Activated T-cell treated with anti-CD3 and anti-CD28 coated beads for 4 hours (primary cell): ENCODE measurements at regions not wholly inside any gene's neighbourhood (a gene's known extent, or its start where the extent isn't known, plus 50 kb on each side); places are given as distances from the start of the nearest gene placed in this dataset.
"Not testable (repeated sequence)": the region's sequence is repeated elsewhere in the genome, so short reads cannot be mapped to it uniquely, and the experiment has no call there.

Source experiments
- DNase-seq: peaks from one replicate; pipeline ENCODE4 v3.0.0-alpha.2; 2020

GRCh38 chr1:120557605-120558302, 142.9 kb downstream of the NBPF8 start:
- not testable (repeated sequence) for DNase-seq

GRCh38 chr1:120558303-120559060, 143.6 kb downstream of the NBPF8 start:
- not testable (repeated sequence) for DNase-seq

GRCh38 chr1:120561767-120562166, 146.9 kb downstream of the NBPF8 start:
- not testable (repeated sequence) for DNase-seq

GRCh38 chr1:120565396-120565795, 150.6 kb downstream of the NBPF8 start:
- not testable (repeated sequence) for DNase-seq

GRCh38 chr1:120567620-120568019, 152.8 kb downstream of the NBPF8 start:
- not testable (repeated sequence) for DNase-seq

- not testable (repeated sequence) for DNase-seq
These were observed 148.5 kb upstream of the NBPF26 start for GRCh38 chr1:120575201-120575600.

GRCh38 chr1:120582135-120582534, 141.6 kb upstream of the NBPF26 start:
- not testable (repeated sequence) for DNase-seq

DNA sequence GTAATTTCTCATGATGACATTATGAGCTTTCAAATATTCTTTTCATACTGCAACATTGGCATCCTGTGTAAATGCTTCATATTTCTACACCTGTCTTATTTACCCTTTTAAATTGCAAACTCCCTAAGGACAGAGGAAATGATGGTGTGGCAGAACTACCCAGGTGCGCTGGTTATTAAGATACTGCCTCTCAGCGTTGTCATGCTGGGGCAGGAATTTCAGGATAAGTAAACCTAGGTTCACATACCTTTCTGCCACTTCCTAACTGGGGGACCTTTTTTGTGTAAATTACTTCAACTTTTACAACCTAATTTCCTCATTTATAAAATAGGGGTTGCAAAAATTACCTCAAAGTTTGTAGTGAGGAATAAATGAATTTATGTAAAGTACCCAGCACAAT, 137.7 kb upstream of the NBPF26 start:
- not testable (repeated sequence) for DNase-seq

GRCh38 chr1:120588811-120589210, 134.9 kb upstream of the NBPF26 start:
- DNase-seq, result not testable (repeated sequence)

GRCh38 chr1:120591774-120592173, 132.0 kb upstream of the NBPF26 start:
- not testable (repeated sequence) for DNase-seq

GRCh38 chr1:120592943-120593342, 130.8 kb upstream of the NBPF26 start:
- not testable (repeated sequence) for DNase-seq

DNA sequence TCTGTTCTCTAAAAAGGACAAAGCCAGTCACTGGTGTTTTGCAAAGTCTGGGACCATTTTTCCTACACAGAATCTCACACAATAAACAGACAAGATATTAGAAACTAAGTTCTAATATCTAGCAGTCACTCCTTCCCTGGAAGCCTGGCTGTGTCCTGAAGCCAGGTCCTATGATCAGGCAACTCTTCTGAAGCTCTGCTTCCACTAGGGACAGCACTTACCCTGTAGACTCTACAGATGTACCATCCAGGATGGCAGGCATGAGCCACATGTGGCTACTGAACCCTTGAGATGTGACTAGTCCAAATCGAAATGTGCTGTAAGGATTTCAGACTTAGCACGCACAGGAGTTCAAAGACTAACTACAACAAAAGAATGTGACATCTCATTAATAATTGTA, 130.1 kb upstream of the NBPF26 start:
- not testable (repeated sequence) for DNase-seq

DNA sequence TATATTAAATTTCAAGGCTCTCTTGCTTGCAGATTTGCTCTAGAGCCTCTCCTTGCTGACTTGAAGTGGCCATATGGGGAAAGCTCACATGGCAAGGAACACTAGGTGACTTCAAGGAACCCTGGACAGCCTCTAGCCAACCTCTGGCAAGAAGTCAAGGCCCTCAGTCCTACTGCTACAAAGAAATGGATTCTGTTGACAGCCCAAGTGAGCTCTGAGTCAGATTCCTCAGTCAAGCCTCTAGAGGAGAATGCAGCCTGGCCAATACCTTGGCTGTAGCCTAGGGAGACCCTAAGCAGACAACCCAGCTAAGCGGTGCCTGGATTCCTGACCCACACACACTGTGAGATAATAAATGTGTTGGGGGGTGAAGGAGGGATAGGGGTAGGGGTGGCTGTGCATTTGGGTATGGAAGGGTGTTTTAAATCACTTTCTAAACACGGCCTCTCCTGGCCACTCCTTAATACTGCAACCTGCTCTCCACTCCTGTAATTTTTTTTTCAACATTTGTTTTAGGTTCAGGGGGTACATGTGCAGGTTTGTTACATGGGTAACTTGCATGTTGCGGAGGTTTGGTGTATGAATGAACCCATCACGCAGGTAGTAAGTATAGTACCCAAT, 125.3 kb upstream of the NBPF26 start:
- DNase-seq, result not testable (repeated sequence)

DNA sequence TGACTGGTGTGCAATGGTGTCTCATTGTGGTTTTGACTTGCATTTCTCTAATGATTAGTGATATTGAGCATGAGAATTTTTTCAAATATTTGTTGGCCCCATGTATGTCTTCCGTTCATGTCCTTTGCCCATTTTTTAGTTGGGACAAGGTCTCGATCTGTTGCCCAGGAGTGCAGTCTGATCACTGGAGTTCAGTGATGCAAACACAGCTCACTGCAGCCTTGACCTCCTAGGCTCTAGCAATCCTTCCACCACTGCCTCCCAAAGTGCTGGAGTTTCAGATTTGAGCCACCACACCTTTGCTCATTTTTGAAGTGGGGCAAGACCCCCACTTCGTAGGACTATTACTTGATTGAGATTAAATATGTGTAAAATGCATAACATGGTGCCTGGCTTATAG, 124.2 kb upstream of the NBPF26 start:
- not testable (repeated sequence) for DNase-seq

GRCh38 chr1:120600442-120601041, 123.2 kb upstream of the NBPF26 start:
- not testable (repeated sequence) for DNase-seq

GRCh38 chr1:120607882-120608281, 115.9 kb upstream of the NBPF26 start:
- not testable (repeated sequence) for DNase-seq

GRCh38 chr1:120608314-120609014, 115.3 kb upstream of the NBPF26 start:
- DNase-seq, result not testable (repeated sequence)

DNA sequence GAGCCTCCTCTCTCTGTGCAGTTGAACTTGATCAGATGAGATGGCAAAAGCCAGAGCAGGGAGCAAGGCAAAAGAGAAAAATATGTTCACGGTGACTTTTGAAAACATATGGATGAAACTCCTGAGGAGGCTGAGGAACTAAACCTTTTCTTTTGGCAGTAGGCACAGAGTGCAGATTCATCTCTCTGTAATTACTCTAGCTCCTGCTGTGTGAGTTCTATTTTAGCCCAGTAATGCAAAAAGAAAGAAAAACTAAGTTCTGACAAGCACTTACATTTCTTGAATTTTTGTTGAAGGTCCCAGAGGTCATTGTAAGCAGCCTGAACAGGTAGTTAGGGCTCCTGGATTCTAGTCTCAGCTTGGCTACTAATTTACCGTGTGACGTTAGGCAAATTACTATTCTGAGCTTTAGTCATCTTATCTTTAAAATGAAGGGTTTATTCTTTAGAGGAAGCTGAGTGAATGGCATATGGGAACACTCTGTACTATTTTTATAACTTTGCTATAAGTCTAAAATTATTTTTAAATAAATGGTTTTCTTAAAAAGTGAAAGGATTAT, 114.7 kb upstream of the NBPF26 start:
- not testable (repeated sequence) for DNase-seq

DNA sequence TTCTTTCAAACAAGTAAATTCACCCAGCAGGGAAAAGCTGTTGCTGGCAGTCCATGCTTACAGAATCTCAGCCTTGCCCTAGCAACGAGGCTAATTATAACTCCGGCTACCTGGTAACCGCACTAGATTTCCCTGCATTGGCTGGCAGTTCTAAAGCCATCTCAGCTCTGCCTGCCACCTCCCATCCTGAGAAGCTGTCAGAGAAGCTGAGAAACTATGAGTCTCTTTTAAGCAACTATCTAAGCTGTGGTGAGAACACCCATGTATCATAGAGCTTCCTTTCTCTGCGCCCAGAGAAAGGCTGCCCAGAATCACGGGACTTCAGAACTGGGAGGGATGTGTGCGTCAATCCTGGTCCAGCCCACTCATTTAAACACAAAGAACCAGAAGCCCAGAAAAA, 113.9 kb upstream of the NBPF26 start:
- DNase-seq, result not testable (repeated sequence)

- not testable (repeated sequence) for DNase-seq
These were observed 108.7 kb upstream of the NBPF26 start for GRCh38 chr1:120614931-120615639.

DNA sequence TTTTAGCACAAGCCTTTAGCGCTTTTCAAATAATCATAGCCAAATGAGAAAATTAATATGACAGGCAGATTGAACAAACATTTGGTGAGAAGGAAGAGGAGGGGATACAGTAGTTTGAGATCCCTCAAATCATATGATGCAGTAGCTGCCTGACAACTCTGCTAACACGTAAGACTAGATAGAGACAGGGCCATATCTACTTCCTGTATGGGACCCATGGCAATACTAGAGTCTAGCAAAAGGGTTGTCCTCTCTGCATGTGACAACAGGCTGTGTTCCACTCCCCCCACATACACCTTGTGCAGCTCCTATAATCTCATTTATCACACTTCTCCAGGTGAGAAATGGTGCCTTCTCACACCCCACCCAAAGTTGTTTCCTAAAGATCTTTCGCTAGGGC, 106.3 kb upstream of the NBPF26 start:
- DNase-seq, result not testable (repeated sequence)
